ENCODE measurements at regions not wholly inside any gene's neighbourhood (a gene's known extent, or its start where the extent isn't known, plus 50 kb on each side); places are given as distances from the start of the nearest gene placed in this dataset.

GRCh38 chr6:150531957-150532356, 67.7 kb upstream of the PLEKHG1 start:
- 78 to 85% methylated on average over 1 of the region's 1 CpG for WGBS, 2 donors
- Histone ChIP-seq H3K4me1 (ENCODE audit: control insufficient read depth in 2 of 2, insufficient read depth in 2 of 2, low read length in 1 of 2) (no peaks in the 10 kb centered on the region), H3K27me3 (ENCODE audit: control insufficient read depth in 1 of 2, insufficient read depth in 2 of 2, low read length in 2 of 2) (no peaks in the 10 kb centered on the region), H3K4me3 (ENCODE audit: low read depth in 1 of 2, low read length in 2 of 2) (no peak overlapping the region), H3K27ac (ENCODE audit: low read depth in 2 of 2, low read length in 1 of 2) (no peak overlapping the region), H3K36me3 (ENCODE audit: control insufficient read depth in 2 of 2, insufficient read depth in 2 of 2, low read length in 1 of 2) (no peaks in the 10 kb centered on the region), H3K9me3 (ENCODE audit: control insufficient read depth in 2 of 2, insufficient read depth in 1 of 2, low read depth in 1 of 2, low read length in 1 of 2) (no peaks in the 10 kb centered on the region)

GRCh38 chr6:150534553-150534952, 65.1 kb upstream of the PLEKHG1 start:
- H3K4me1 ChIP-seq (ENCODE audit: control insufficient read depth in 2 of 2, insufficient read depth in 2 of 2, low read length in 1 of 2): no peaks in the 10 kb centered on the region
- H3K36me3 ChIP-seq (ENCODE audit: control insufficient read depth in 2 of 2, insufficient read depth in 2 of 2, low read length in 1 of 2): no peaks in the 10 kb centered on the region
- no peaks in the 10 kb centered on the region for H3K9me3 ChIP-seq (ENCODE audit: control insufficient read depth in 2 of 2, insufficient read depth in 1 of 2, low read depth in 1 of 2, low read length in 1 of 2)
- no peaks in the 10 kb centered on the region for H3K27me3 ChIP-seq (ENCODE audit: control insufficient read depth in 1 of 2, insufficient read depth in 2 of 2, low read length in 2 of 2)
- no peak overlapping the region for H3K4me3 ChIP-seq (ENCODE audit: low read depth in 1 of 2, low read length in 2 of 2)
- no peak overlapping the region for H3K27ac ChIP-seq (ENCODE audit: low read depth in 2 of 2, low read length in 1 of 2)
- 80 to 81% methylated on average over 5 of the region's 5 CpGs for WGBS, 2 donors

- Histone ChIP-seq H3K9me3 (ENCODE audit: control insufficient read depth in 2 of 2, insufficient read depth in 1 of 2, low read depth in 1 of 2, low read length in 1 of 2) (no peaks in the 10 kb centered on the region), H3K27ac (ENCODE audit: low read depth in 2 of 2, low read length in 1 of 2) (no peak overlapping the region)
These were observed 64.4 kb upstream of the PLEKHG1 start for GRCh38 chr6:150535151-150535804.

DNA sequence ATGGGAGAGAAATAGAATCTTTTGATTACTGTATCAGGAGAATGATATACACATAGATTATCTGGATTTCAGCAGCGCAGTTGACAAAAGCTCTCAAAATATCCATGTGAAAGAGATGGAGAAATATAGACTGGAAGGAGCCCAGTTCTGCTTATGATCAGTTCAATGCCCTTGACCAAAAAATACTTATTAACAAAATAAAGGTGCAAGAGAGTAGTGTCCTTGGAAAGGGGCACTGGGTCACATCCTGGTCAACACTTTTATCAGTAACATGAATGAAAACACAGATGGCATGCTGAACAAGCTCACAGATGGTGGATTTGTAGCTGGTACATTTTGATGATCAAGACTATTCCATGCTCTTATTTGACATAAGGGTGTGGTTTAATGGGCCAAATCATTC, 63.9 kb upstream of the PLEKHG1 start:
- no peak overlapping the region for H3K27ac ChIP-seq (ENCODE audit: low read depth in 2 of 2, low read length in 1 of 2)
- no peaks in the 10 kb centered on the region for H3K36me3 ChIP-seq (ENCODE audit: control insufficient read depth in 2 of 2, insufficient read depth in 2 of 2, low read length in 1 of 2)
- H3K4me1 ChIP-seq (ENCODE audit: control insufficient read depth in 2 of 2, insufficient read depth in 2 of 2, low read length in 1 of 2): no peaks in the 10 kb centered on the region
- no peak overlapping the region for H3K4me3 ChIP-seq (ENCODE audit: low read depth in 1 of 2, low read length in 2 of 2)
- no peaks in the 10 kb centered on the region for H3K27me3 ChIP-seq (ENCODE audit: control insufficient read depth in 1 of 2, insufficient read depth in 2 of 2, low read length in 2 of 2)
- WGBS, 2 donors: 74 to 100% methylated on average over 1 of the region's 1 CpG
- no peaks in the 10 kb centered on the region for H3K9me3 ChIP-seq (ENCODE audit: control insufficient read depth in 2 of 2, insufficient read depth in 1 of 2, low read depth in 1 of 2, low read length in 1 of 2)

More at GRCh38 chr6:150535151-150535804, 64.4 kb upstream of the PLEKHG1 start:
- no peaks in the 10 kb centered on the region for H3K36me3 ChIP-seq (ENCODE audit: control insufficient read depth in 2 of 2, insufficient read depth in 2 of 2, low read length in 1 of 2)
- WGBS, 2 donors: 74 to 78% methylated on average over 4 of the region's 4 CpGs
- no peaks in the 10 kb centered on the region for H3K27me3 ChIP-seq (ENCODE audit: control insufficient read depth in 1 of 2, insufficient read depth in 2 of 2, low read length in 2 of 2)
- H3K4me1 ChIP-seq (ENCODE audit: control insufficient read depth in 2 of 2, insufficient read depth in 2 of 2, low read length in 1 of 2): no peaks in the 10 kb centered on the region
- H3K4me3 ChIP-seq (ENCODE audit: low read depth in 1 of 2, low read length in 2 of 2): no peak overlapping the region

GRCh38 chr6:150536835-150537234, 62.9 kb upstream of the PLEKHG1 start:
- Histone ChIP-seq H3K9me3 (ENCODE audit: control insufficient read depth in 2 of 2, insufficient read depth in 1 of 2, low read depth in 1 of 2, low read length in 1 of 2) (no peaks in the 10 kb centered on the region), H3K36me3 (ENCODE audit: control insufficient read depth in 2 of 2, insufficient read depth in 2 of 2, low read length in 1 of 2) (no peaks in the 10 kb centered on the region), H3K4me1 (ENCODE audit: control insufficient read depth in 2 of 2, insufficient read depth in 2 of 2, low read length in 1 of 2) (no peaks in the 10 kb centered on the region), H3K4me3 (ENCODE audit: low read depth in 1 of 2, low read length in 2 of 2) (no peak overlapping the region), H3K27ac (ENCODE audit: low read depth in 2 of 2, low read length in 1 of 2) (no peak overlapping the region), H3K27me3 (ENCODE audit: control insufficient read depth in 1 of 2, insufficient read depth in 2 of 2, low read length in 2 of 2) (no peaks in the 10 kb centered on the region)
- 83 to 86% methylated on average over 4 of the region's 4 CpGs for WGBS, 2 donors

DNA sequence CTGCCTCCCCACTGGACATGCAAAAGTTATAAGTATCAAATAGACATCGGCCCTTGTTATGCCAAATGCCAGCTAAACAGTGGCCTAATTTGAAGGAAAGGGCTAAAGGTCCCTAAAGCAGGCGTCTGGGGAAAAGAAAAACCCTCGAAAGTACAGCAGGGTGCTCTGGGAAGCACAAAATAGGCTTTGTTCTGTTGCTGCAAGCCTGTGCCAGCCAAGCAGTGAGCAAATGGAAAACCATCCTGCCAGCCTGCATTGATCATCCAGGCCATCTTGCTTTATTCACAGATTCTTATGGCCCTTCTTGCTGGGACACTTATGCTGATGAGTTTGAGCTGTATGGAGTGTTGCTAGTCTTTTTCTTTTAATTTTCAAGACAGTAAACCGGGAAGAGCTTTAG, 62.2 kb upstream of the PLEKHG1 start:
- H3K4me1 ChIP-seq (ENCODE audit: control insufficient read depth in 2 of 2, insufficient read depth in 2 of 2, low read length in 1 of 2): no peaks in the 10 kb centered on the region
- no peaks in the 10 kb centered on the region for H3K9me3 ChIP-seq (ENCODE audit: control insufficient read depth in 2 of 2, insufficient read depth in 1 of 2, low read depth in 1 of 2, low read length in 1 of 2)
- H3K27ac ChIP-seq (ENCODE audit: low read depth in 2 of 2, low read length in 1 of 2): no peak overlapping the region
- 62 to 70% methylated on average over 4 of the region's 4 CpGs for WGBS, 2 donors
- H3K36me3 ChIP-seq (ENCODE audit: control insufficient read depth in 2 of 2, insufficient read depth in 2 of 2, low read length in 1 of 2): no peaks in the 10 kb centered on the region
- no peaks in the 10 kb centered on the region for H3K27me3 ChIP-seq (ENCODE audit: control insufficient read depth in 1 of 2, insufficient read depth in 2 of 2, low read length in 2 of 2)
- no peak overlapping the region for H3K4me3 ChIP-seq (ENCODE audit: low read depth in 1 of 2, low read length in 2 of 2)

DNA sequence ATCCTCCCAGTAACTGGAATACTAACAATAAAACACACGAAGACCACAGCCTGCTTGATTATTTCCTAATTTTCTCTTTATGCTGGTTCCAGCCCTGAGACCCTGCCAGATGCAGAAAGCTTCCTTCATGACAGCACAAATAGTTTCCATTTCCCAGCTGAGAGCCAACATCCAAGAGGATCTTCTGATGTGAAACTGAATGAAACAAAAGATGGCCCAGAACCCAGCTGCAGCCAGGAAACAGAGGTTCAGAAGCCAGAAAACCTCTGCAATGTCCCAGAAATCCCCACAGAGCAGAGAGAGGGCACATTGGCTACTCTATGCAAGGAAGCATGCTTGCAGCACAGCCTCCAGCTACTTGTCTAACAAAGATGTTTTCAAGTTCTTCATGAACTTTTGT, 61.8 kb upstream of the PLEKHG1 start:
- no peak overlapping the region for H3K4me3 ChIP-seq (ENCODE audit: low read depth in 1 of 2, low read length in 2 of 2)
- no peaks in the 10 kb centered on the region for H3K36me3 ChIP-seq (ENCODE audit: control insufficient read depth in 2 of 2, insufficient read depth in 2 of 2, low read length in 1 of 2)
- H3K27me3 ChIP-seq (ENCODE audit: control insufficient read depth in 1 of 2, insufficient read depth in 2 of 2, low read length in 2 of 2): no peaks in the 10 kb centered on the region
- no peak overlapping the region for H3K27ac ChIP-seq (ENCODE audit: low read depth in 2 of 2, low read length in 1 of 2)
- no peaks in the 10 kb centered on the region for H3K4me1 ChIP-seq (ENCODE audit: control insufficient read depth in 2 of 2, insufficient read depth in 2 of 2, low read length in 1 of 2)
- 51 to 56% methylated on average over 1 of the region's 1 CpG for WGBS, 2 donors
- no peaks in the 10 kb centered on the region for H3K9me3 ChIP-seq (ENCODE audit: control insufficient read depth in 2 of 2, insufficient read depth in 1 of 2, low read depth in 1 of 2, low read length in 1 of 2)

DNA sequence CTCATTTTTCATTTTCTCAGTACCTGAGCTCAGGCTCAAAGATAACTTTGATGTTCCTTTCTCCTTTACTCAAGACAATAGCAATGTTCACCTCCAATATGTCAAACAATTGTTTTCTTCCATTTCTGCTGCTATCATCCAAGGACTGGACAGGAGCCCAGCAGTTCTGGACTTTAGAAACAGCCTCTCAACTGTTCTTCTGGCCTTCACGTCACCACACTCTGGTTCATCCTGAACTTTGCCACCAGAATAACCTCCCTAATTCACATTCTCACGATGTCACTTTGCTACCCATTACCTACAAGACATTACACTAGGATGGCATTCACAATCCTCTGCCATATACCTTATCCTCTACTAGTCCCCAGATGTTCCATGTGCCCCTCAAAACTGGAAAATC, 60.6 kb upstream of the PLEKHG1 start:
- WGBS, 2 donors: 88 to 96% methylated on average over 2 of the region's 2 CpGs
- Histone ChIP-seq H3K4me3 (ENCODE audit: low read depth in 1 of 2, low read length in 2 of 2) (no peak overlapping the region), H3K27me3 (ENCODE audit: control insufficient read depth in 1 of 2, insufficient read depth in 2 of 2, low read length in 2 of 2) (no peaks in the 10 kb centered on the region), H3K27ac (ENCODE audit: low read depth in 2 of 2, low read length in 1 of 2) (no peak overlapping the region), H3K9me3 (ENCODE audit: control insufficient read depth in 2 of 2, insufficient read depth in 1 of 2, low read depth in 1 of 2, low read length in 1 of 2) (no peaks in the 10 kb centered on the region), H3K36me3 (ENCODE audit: control insufficient read depth in 2 of 2, insufficient read depth in 2 of 2, low read length in 1 of 2) (no peaks in the 10 kb centered on the region), H3K4me1 (ENCODE audit: control insufficient read depth in 2 of 2, insufficient read depth in 2 of 2, low read length in 1 of 2) (no peaks in the 10 kb centered on the region)

DNA sequence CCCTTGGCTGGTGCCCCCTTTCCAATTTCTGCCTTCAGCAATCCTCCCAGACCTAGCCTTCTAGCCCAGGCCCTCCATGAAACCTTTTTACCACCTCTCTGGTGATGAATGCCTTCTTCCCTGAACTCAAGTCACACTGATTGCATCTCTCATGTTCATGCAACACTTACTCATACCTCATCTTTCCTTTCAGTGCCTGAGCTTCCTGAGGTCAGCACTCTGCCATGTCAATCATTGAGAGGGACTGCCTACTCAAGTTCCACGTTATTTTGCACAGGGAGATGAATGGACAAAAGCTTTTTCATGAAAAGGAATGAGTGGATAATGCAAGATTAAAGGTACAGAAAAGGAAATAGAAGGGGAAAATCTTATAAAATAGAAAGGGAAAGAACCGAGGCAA, 60.1 kb upstream of the PLEKHG1 start:
- Histone ChIP-seq H3K4me3 (ENCODE audit: low read depth in 1 of 2, low read length in 2 of 2) (no peak overlapping the region), H3K9me3 (ENCODE audit: control insufficient read depth in 2 of 2, insufficient read depth in 1 of 2, low read depth in 1 of 2, low read length in 1 of 2) (no peaks in the 10 kb centered on the region), H3K27ac (ENCODE audit: low read depth in 2 of 2, low read length in 1 of 2) (no peak overlapping the region), H3K36me3 (ENCODE audit: control insufficient read depth in 2 of 2, insufficient read depth in 2 of 2, low read length in 1 of 2) (no peaks in the 10 kb centered on the region), H3K27me3 (ENCODE audit: control insufficient read depth in 1 of 2, insufficient read depth in 2 of 2, low read length in 2 of 2) (no peaks in the 10 kb centered on the region), H3K4me1 (ENCODE audit: control insufficient read depth in 2 of 2, insufficient read depth in 2 of 2, low read length in 1 of 2) (no peaks in the 10 kb centered on the region)
- 64 to 66% methylated on average over 2 of the region's 2 CpGs for WGBS, 2 donors

DNA sequence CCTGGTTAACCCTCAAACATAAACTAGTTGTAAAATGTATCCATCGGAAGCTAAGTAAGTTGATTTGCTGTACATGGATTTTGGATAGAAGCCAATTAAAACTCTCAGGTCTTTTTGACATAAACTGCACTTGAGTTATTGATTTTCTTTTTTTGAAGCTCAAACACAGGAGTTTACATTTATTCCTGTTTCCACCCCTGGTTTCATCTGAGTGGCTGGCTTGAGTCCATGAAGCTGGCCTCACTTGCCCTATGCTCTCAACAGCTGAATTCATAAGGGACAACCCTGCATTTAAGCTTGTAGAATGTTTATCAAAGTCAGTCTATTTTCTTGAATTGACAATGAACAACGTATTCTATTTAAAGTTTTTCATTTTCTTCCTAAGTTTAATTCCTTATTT, 58.1 kb upstream of the PLEKHG1 start:
- no peaks in the 10 kb centered on the region for H3K4me1 ChIP-seq (ENCODE audit: control insufficient read depth in 2 of 2, insufficient read depth in 2 of 2, low read length in 1 of 2)
- no peaks in the 10 kb centered on the region for H3K9me3 ChIP-seq (ENCODE audit: control insufficient read depth in 2 of 2, insufficient read depth in 1 of 2, low read depth in 1 of 2, low read length in 1 of 2)
- H3K36me3 ChIP-seq (ENCODE audit: control insufficient read depth in 2 of 2, insufficient read depth in 2 of 2, low read length in 1 of 2): no peaks in the 10 kb centered on the region
- no peak overlapping the region for H3K27ac ChIP-seq (ENCODE audit: low read depth in 2 of 2, low read length in 1 of 2)
- no peak overlapping the region for H3K4me3 ChIP-seq (ENCODE audit: low read depth in 1 of 2, low read length in 2 of 2)
- no peaks in the 10 kb centered on the region for H3K27me3 ChIP-seq (ENCODE audit: control insufficient read depth in 1 of 2, insufficient read depth in 2 of 2, low read length in 2 of 2)
- 38 to 47% methylated on average over 2 of the region's 2 CpGs for WGBS, 2 donors
